Activated CD4-positive, CD25-positive, alpha-beta regulatory T cell treated with anti-CD3 and anti-CD28 coated beads, Interleukin-2, amount 50 U/mL, for 24 hours (primary cell): ENCODE measurements at regions not wholly inside any gene's neighbourhood (a gene's known extent, or its start where the extent isn't known, plus 50 kb on each side); places are given as distances from the start of the nearest gene placed in this dataset.

Experiments used
- ATAC-seq, 2 donors: fragments of 150-1000 bp; cut with Tn5 transposase; one replicate each; pipeline ENCODE4 v1.10.0; 2021; ENCODE audit warnings: mild to moderate bottlenecking in 1 of 2, moderate library complexity in 1 of 2

DNA sequence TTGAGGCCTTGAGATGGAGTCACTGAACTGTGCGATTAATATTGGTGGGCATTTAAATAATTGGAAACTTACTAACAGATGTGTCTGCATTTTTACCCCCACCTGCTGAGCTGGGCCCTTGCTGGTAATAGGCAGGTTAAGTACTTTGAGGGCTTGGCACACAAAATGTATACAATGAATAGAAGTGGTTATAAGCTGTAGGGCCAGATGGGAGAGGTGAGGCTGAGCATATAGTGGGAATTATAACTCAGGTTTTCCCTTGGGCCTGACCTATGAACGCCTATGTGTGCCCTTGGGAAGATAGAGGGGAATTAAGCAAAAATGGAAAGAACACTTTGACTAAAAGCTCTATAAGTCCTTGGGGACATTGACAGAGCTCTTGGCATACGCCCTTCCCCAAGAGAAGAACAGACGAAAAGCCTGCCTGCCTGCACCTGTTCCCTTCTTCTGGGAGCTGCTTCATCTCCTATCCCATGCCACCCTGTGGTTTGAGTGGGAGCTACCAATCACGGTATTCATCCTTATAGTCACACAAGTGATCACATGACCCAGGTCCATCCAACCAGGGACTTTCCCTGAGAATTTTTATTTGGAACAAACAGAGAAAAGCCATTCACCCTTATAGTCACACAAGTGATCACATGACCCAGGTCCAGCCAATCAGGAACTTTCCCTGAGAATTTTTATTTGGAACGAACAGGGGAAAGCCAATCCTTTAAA lies 260.7 kb upstream of the CSF3R start:
- ATAC-seq, result no peak

DNA sequence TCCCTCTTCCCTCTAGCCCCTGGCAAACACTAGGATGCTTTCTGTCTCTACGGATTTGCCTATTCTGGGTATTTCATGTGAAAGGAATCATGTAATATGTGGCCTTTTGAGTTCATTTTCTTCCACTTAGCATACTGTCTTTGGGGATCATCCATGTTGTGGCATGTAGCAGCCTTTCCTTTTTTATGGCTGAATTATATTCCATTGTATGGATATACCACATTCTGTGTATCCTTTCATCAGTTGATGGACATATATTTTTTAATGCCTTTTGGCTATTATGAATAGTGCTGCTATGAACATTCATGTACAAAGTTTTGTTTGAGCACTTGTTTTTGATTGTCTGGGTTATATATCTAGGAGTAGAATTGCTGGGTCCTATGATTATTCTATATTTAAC lies 258.4 kb upstream of the CSF3R start:
- no peak for ATAC-seq

GRCh38 chr1:36740446-36740845 lies 257.7 kb upstream of the CSF3R start:
- no peak for ATAC-seq

DNA sequence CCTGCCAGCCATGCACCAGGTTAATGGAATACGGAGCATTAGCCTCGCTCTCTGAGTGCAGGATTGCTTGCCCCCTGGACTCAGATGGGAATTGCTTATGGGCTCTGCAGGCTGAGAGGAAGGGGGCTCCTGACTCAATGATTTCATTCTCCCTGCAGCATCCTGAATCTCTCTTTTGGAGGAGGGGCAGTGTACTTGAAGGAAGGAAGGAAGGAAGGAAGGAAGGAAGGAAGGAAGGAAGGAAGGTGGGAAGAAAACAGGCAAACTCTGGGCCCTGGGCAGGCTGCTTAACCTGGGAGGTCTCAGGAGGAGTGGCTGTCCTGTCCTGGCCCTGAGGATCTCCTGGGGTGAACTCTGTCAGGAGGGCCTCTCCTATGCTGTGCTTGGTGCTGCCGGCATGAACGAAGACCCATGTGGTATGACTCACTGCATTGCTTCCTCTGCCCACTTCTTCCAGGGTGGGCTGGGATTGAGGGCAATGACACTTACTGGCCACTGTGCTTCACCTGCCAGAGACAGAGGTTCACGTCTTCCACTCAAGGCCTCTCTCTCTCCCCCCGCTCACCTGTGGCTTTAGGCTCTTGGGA lies 257.1 kb upstream of the CSF3R start:
- ATAC-seq, result no peak

DNA sequence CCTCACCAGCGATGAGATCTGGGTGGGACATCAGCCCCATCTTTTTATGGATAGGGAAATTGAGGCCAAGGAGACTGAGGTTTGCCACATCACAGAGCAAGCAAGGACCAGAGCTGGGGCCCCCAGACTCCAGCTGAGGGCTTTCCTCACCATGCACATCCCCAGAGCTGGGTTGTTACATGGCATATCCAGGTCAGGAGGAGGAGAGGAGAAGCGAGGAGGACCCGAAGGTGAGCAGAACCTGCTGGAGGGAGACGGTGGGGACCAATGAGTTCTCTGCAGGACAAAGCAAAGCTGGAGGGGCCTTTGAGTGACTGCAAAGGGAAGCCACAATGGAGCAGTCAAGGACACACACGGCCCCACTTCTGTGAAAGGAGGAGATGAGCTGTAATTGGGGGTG lies 255.5 kb upstream of the CSF3R start:
- no peak for ATAC-seq

GRCh38 chr1:36737767-36738166 lies 255.1 kb upstream of the CSF3R start:
- ATAC-seq, result no peak

- no peak for ATAC-seq
Measured at GRCh38 chr1:36737038-36737555, 254.4 kb upstream of the CSF3R start.

- no peak for ATAC-seq
Measured at GRCh38 chr1:36735939-36736730, 253.4 kb upstream of the CSF3R start.

GRCh38 chr1:36735436-36735835 lies 252.7 kb upstream of the CSF3R start:
- ATAC-seq, result no peak

DNA sequence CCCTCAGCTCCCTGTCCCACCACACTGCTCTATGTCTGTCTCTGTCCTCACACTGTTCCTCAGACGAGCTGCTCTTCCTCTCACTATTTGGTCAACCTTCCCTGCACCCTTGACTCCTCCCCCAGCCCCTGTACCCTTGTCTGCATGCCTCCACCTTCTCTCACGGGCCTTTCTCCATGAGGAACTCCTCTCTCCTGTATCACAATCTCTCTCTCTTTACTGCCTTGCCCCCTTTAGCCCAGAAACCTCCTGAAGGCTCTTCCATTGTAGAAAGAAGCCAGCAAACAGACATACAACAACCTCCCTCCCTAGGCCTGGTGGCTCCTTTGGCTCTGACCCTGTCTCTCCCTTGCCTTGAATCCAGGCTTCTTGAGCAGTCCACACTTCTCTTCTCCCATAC lies 251.6 kb upstream of the CSF3R start:
- ATAC-seq, result no peak

DNA sequence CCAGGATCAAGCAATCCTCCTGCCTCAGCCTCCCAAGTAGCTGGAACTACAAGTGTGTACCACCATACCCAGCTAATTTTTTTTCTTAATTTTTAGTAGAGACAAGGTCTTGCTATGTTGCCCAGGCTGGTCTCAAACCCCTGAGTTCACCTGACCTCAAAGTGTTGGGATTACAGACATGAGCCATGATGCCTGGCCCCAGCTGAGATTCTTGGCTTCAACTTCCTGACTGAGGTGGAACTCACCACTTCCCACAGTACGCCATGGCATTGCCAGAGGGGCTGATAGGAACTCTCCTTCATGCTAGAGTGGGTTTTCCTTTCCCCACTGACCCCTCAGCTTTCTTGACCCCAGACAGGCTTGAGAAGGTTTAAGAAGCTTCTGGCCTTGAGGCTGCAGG lies 251.0 kb upstream of the CSF3R start:
- no peak for ATAC-seq

DNA sequence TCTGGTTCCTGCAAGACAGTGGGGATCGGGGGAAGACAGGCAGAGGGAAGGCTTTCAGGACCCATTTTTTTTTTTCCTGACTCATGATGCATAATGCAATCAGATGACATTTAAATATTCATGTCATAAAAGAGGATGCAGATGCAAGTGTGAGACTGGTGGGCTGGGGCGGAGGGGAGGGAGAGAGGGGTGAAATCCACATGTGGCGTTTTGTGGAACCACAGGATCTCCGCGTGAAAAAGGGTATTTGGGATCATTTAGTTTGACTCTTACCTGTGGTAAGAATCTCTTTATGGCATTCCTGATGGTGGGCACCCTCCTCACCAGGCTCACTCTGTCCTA lies 249.3 kb upstream of the CSF3R start:
- no peak for ATAC-seq

- no peak for ATAC-seq
Measured at GRCh38 chr1:36731226-36732014, 248.7 kb upstream of the CSF3R start.

- no peak for ATAC-seq
Measured at GRCh38 chr1:36730599-36730998, 247.9 kb upstream of the CSF3R start.

- no peak for ATAC-seq
Measured at GRCh38 chr1:36729716-36730510, 247.2 kb upstream of the CSF3R start.

- no peak for ATAC-seq
Measured at GRCh38 chr1:36729289-36729688, 246.6 kb upstream of the CSF3R start.

DNA sequence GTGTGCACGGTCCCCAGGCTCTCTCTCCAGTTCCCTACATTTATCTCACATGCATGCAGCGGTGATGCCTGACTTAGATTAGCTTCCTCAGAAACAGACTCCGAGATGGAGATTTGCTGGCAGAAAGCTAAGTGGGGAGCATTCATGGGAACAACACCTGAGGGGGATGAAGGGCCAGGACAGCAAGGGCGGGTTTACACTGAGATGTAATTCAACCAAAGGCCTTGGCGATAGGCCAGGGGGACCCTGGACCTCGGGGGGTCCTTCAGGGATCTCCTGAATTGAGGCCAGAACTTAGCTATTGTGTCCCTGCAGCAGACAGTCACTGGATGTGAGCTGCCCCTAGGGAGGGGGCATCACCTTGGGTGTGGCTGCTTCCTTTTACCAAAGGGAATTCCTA lies 246.1 kb upstream of the CSF3R start:
- no peak for ATAC-seq

DNA sequence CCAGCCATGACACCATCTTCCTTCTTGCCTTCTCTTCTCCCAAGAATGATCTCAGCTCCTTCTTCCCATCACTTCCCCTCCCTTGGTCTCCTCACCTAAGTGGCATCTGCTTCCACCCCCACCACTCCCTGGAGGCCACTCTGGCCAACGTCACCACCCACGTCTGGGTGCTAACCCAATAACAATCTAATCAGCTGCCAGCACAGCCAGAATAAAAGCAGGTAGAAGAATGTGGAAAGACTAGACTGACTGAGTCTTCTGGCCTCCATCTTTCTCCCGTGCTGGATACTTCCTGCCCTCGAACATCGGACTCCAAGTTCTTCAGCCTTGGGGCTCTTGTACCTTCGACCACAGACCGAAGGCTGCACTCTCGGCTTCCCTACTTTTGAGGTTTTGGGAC lies 245.3 kb upstream of the CSF3R start:
- ATAC-seq, result no peak

- no peak for ATAC-seq
Measured at GRCh38 chr1:36725151-36725550, 242.4 kb upstream of the CSF3R start.

- no peak for ATAC-seq
Measured at GRCh38 chr1:36723813-36724212, 241.1 kb upstream of the CSF3R start.

DNA sequence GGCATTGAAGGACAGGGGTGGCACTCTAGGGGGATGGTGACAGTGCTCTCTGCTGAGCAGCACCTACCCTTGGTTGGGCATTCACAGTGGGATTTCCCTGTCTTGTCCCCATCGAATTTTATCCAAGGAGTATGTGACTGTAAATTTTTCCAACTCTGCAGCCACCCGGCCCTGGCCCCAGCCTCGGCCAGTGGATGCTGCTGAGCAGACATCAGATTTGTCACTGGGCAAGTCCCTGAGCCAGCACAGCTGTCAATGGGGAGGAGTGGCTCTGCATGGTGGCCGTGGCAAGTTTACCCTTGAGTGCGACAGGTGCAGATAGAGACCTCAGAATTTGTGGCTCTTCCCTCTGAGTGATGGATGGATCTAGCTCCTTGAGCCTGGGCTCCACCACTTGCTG lies 240.2 kb upstream of the CSF3R start:
- ATAC-seq, result no peak

DNA sequence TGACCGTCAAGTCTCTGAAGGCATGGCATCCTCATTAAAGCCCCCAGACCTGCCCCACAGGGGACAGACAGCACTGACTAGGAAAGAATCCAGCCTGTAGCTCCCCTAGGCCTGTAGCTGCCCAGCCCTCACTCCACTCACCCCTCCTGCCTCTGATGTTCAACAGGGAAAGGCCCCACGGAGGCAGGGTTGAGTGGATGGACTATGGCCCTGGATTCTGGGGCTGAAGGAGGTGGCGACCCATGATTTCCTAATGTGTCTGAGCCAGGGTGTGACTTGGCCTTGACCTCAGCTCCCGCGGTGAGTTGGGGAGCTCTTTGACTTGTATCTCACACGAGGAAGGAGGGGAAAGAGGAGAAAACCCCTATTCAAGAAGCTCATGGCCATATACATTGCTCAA lies 238.5 kb upstream of the CSF3R start:
- no peak for ATAC-seq
